ENCODE measurements at regions not wholly inside any gene's neighbourhood (a gene's known extent, or its start where the extent isn't known, plus 50 kb on each side); places are given as distances from the start of the nearest gene placed in this dataset.
"Not testable (repeated sequence)": the region's sequence is repeated elsewhere in the genome, so short reads cannot be mapped to it uniquely, and the experiment has no call there.

- no peak for DNase-seq (ENCODE audit: low read depth)
These were observed 326.3 kb upstream of the PTGER4 start for GRCh38 chr5:40353442-40353841.

GRCh38 chr5:40347981-40348725, 331.6 kb upstream of the PTGER4 start:
- no peak for DNase-seq (ENCODE audit: low read depth)

- no peak for DNase-seq (ENCODE audit: low read depth)
These were observed 332.8 kb upstream of the PTGER4 start for GRCh38 chr5:40346901-40347300.

GRCh38 chr5:40338434-40338833, 341.3 kb upstream of the PTGER4 start:
- not testable (repeated sequence) for DNase-seq (ENCODE audit: low read depth)

GRCh38 chr5:40334242-40334635, 345.5 kb upstream of the PTGER4 start:
- no peak for DNase-seq (ENCODE audit: low read depth)

GRCh38 chr5:40333459-40334241, 346.1 kb upstream of the PTGER4 start:
- peak; percentile 9 for DNase-seq (ENCODE audit: low read depth)

GRCh38 chr5:40332970-40333369, 346.7 kb upstream of the PTGER4 start:
- no peak for DNase-seq (ENCODE audit: low read depth)

- no peak for DNase-seq (ENCODE audit: low read depth)
These were observed 348.1 kb upstream of the PTGER4 start for GRCh38 chr5:40331616-40332015.

- no peak for DNase-seq (ENCODE audit: low read depth)
These were observed 358.2 kb upstream of the PTGER4 start for GRCh38 chr5:40321514-40321913.

- no peak for DNase-seq (ENCODE audit: low read depth)
These were observed 361.3 kb upstream of the PTGER4 start for GRCh38 chr5:40318395-40318794.

GRCh38 chr5:40317023-40317422, 362.7 kb upstream of the PTGER4 start:
- DNase-seq (ENCODE audit: low read depth), result no peak

- DNase-seq (ENCODE audit: low read depth), result no peak
These were observed 364.6 kb upstream of the PTGER4 start for GRCh38 chr5:40315126-40315525.

GRCh38 chr5:40314275-40314674, 365.4 kb upstream of the PTGER4 start:
- no peak for DNase-seq (ENCODE audit: low read depth)

GRCh38 chr5:40312205-40312604, 367.5 kb upstream of the PTGER4 start:
- DNase-seq (ENCODE audit: low read depth), result no peak

- no peak for DNase-seq (ENCODE audit: low read depth)
These were observed 369.9 kb upstream of the PTGER4 start for GRCh38 chr5:40309851-40310250.

GRCh38 chr5:40308867-40309266, 370.8 kb upstream of the PTGER4 start:
- no peak for DNase-seq (ENCODE audit: low read depth)

- no peak for DNase-seq (ENCODE audit: low read depth)
These were observed 371.8 kb upstream of the PTGER4 start for GRCh38 chr5:40307920-40308319.

GRCh38 chr5:40306869-40307487, 372.7 kb upstream of the PTGER4 start:
- DNase-seq (ENCODE audit: low read depth), result no peak

GRCh38 chr5:40292006-40292405, 387.7 kb upstream of the PTGER4 start:
- DNase-seq (ENCODE audit: low read depth), result no peak

GRCh38 chr5:40291338-40291737, 388.4 kb upstream of the PTGER4 start:
- no peak for DNase-seq (ENCODE audit: low read depth)

- no peak for DNase-seq (ENCODE audit: low read depth)
These were observed 390.8 kb upstream of the PTGER4 start for GRCh38 chr5:40288800-40289485.

- DNase-seq (ENCODE audit: low read depth), result no peak
These were observed 394.9 kb upstream of the PTGER4 start for GRCh38 chr5:40284863-40285262.

Data from activated T-cell treated with anti-CD3 and anti-CD28 coated beads for 24 hours (primary cell).